ENCODE measurements at regions not wholly inside any gene's neighbourhood (a gene's known extent, or its start where the extent isn't known, plus 50 kb on each side); places are given as distances from the start of the nearest gene placed in this dataset.

DNA sequence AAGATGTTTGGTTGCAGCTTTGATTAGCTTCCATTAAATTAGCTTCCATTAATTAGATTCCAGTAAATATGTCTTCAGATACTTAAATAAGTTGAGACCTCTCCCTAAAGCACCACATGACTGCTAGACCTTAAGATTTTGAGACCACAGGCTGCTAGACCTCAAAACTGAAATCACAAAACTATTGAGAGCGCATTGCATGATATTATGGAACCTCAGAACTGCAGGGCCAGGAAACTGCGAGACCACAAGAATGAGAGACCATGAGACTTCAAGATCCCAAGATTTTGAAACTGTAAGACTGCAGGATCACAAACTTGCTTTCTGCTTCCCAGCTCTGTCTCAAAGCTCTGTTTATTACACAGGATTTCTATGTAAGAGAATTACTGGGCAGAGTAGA, 87.4 kb downstream of the TRIM42 start:
- TF ChIP-seq, protein P1, sequence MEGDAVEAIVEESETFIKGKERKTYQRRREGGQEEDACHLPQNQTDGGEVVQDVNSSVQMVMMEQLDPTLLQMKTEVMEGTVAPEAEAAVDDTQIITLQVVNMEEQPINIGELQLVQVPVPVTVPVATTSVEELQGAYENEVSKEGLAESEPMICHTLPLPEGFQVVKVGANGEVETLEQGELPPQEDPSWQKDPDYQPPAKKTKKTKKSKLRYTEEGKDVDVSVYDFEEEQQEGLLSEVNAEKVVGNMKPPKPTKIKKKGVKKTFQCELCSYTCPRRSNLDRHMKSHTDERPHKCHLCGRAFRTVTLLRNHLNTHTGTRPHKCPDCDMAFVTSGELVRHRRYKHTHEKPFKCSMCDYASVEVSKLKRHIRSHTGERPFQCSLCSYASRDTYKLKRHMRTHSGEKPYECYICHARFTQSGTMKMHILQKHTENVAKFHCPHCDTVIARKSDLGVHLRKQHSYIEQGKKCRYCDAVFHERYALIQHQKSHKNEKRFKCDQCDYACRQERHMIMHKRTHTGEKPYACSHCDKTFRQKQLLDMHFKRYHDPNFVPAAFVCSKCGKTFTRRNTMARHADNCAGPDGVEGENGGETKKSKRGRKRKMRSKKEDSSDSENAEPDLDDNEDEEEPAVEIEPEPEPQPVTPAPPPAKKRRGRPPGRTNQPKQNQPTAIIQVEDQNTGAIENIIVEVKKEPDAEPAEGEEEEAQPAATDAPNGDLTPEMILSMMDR (IDR thresholded peaks at IDR 0.05), result no peak
- no peak for TF ChIP-seq POLR2A (IDR thresholded peaks at IDR 0.05)
- TF ChIP-seq EP300 (IDR thresholded peaks at IDR 0.05), result no peak
- Histone ChIP-seq H3K9me3 (no peaks in the 10 kb centered on the region), H3K4me3 (no peak overlapping the region), H3K36me3 (no peaks in the 10 kb centered on the region), H3K27ac (no peak overlapping the region), H3K27me3 (no peaks in the 10 kb centered on the region), H3K4me1 (ENCODE audit: insufficient read depth) (peaks cover 2% of the 10 kb centered on the region)
- 80 to 84% (median 81%) methylated on average over 2 of the region's 2 CpGs for WGBS, 3 donors
- intact Hi-C loops (cut with DNase I), result no loop called here
- no peak for DNase-seq

DNA sequence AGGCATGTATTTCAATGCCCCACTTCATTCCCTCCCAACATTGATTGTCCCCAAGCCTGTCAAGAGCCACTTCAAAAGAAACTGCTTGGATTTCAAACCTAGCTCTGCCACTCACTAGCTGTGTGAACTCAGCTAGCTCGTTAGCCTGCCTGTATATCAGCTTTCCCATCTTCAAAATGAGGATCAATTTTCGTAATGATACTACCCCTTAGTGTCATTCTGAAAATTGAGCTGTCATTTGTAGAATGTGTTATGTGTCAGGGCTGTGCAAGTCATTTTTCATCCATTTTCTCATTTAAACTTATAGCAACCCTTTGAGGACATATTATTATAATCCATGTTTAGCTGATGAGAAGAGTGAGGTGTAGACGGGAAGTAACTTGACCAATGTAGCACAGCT, 88.6 kb downstream of the TRIM42 start:
- Histone ChIP-seq H3K27ac (no peak overlapping the region), H3K9me3 (no peaks in the 10 kb centered on the region), H3K27me3 (no peaks in the 10 kb centered on the region), H3K4me1 (ENCODE audit: insufficient read depth) (peaks cover 2% of the 10 kb centered on the region), H3K4me3 (no peak overlapping the region), H3K36me3 (no peaks in the 10 kb centered on the region)
- WGBS, 3 donors, result 77 to 91% (median 91%) methylated on average over 3 of the region's 3 CpGs
- no peak for TF ChIP-seq POLR2A (IDR thresholded peaks at IDR 0.05)
- TF ChIP-seq EP300 (IDR thresholded peaks at IDR 0.05), result no peak
- TF ChIP-seq, protein P1 (IDR thresholded peaks at IDR 0.05), result no peak
- intact Hi-C loops (cut with DNase I), result no loop called here
- DNase-seq, result no peak

DNA sequence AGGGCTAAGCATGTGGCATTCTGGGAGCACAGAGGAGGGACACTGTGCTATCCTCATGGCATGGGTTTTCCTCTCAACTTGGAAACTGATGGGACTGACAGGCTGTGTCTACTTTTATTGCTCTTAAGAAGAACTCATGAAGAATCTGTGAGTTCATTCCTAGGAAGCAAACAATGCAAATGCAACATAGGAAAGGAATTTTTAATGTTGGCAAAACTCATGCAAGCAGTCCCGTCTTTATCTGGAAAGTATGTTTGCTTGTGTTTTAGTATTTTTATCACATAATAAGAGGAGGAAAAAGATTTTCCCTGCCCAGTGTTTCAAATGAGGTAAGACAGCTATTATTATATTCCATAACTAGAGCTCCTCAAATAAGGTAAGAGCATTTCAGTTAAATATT, 89.7 kb downstream of the TRIM42 start:
- DNase-seq, result no peak
- WGBS, 3 donors, result 3 to 21% (median 6%) methylated on average over 1 of the region's 1 CpG
- no peak overlapping the region for H3K27ac ChIP-seq
- TF ChIP-seq, protein P1 (IDR thresholded peaks at IDR 0.05), result no peak
- TF ChIP-seq POLR2A (IDR thresholded peaks at IDR 0.05) (no peak), EP300 (IDR thresholded peaks at IDR 0.05) (no peak)
- intact Hi-C loops (cut with DNase I), result no loop called here
- peaks cover 2% of the 10 kb centered on the region for H3K4me1 ChIP-seq (ENCODE audit: insufficient read depth)
- H3K9me3 ChIP-seq, result no peaks in the 10 kb centered on the region
- no peaks in the 10 kb centered on the region for H3K36me3 ChIP-seq
- no peak overlapping the region for H3K4me3 ChIP-seq
- H3K27me3 ChIP-seq, result no peaks in the 10 kb centered on the region

DNA sequence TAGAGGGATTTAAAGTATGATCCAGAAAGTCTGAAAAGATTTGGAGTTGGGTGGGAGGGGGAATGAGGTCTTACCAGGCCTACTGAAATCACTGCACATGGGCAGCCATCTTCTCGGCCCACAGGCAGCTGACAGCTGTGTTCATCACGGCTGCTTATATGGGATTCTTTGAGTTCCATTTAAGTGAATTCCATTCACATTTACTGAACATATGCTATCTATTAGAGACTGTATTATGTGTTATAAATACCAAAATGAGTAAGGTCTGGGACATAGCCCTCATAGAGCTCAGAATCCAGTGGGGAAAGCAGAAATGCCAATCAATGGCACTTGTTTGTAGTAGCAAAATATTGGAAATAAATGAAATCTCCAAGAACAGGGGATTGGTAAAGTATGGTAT, 91.1 kb downstream of the TRIM42 start:
- Histone ChIP-seq H3K4me3 (no peak overlapping the region), H3K4me1 (ENCODE audit: insufficient read depth) (peaks cover 2% of the 10 kb centered on the region), H3K27ac (no peak overlapping the region), H3K27me3 (no peaks in the 10 kb centered on the region), H3K9me3 (no peaks in the 10 kb centered on the region), H3K36me3 (no peaks in the 10 kb centered on the region)
- 77 to 80% (median 79%) methylated on average over 2 of the region's 2 CpGs for WGBS, 3 donors
- TF ChIP-seq, protein P1 (IDR thresholded peaks at IDR 0.05), result no peak
- TF ChIP-seq EP300 (IDR thresholded peaks at IDR 0.05) (no peak), POLR2A (IDR thresholded peaks at IDR 0.05) (no peak)
- intact Hi-C loops (cut with DNase I), result no loop called here
- no peak for DNase-seq

DNA sequence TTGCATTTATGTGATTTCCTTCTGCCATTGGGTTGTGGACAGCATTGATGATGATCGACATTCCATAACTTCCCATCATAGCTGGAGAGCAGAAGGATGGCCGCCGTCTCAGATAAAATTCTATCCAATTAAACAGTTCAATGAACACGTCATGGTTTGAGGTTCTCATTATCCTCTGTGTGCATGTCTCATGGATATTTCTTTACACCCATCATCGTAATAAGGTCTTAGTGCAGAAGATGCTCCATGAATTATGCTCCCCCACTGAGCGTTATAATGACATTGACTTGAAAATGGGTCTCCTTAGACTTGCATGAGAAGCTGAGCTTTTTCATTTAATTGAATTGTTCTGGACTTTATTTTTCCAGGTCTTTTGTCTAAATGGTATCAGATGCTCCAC, 92.1 kb downstream of the TRIM42 start:
- peaks cover 2% of the 10 kb centered on the region for H3K4me1 ChIP-seq (ENCODE audit: insufficient read depth)

More for the DNA sequence above, 92.1 kb downstream of the TRIM42 start:
- Histone ChIP-seq H3K9me3 (no peaks in the 10 kb centered on the region), H3K27me3 (no peaks in the 10 kb centered on the region), H3K36me3 (no peaks in the 10 kb centered on the region), H3K27ac (no peak overlapping the region), H3K4me3 (no peak overlapping the region)
- WGBS, 3 donors, result 91 to 98% (median 94%) methylated on average over 6 of the region's 6 CpGs
- no peak for DNase-seq
- intact Hi-C loops (cut with DNase I), result no loop called here
- no peak for TF ChIP-seq POLR2A (IDR thresholded peaks at IDR 0.05)
- TF ChIP-seq, protein P1 (IDR thresholded peaks at IDR 0.05), result no peak
- no peak for TF ChIP-seq EP300 (IDR thresholded peaks at IDR 0.05)
